ENCODE measurements at regions not wholly inside any gene's neighbourhood (a gene's known extent, or its start where the extent isn't known, plus 50 kb on each side); places are given as distances from the start of the nearest gene placed in this dataset.
"Not testable (repeated sequence)": the region's sequence is repeated elsewhere in the genome, so short reads cannot be mapped to it uniquely, and the experiment has no call there.

DNA sequence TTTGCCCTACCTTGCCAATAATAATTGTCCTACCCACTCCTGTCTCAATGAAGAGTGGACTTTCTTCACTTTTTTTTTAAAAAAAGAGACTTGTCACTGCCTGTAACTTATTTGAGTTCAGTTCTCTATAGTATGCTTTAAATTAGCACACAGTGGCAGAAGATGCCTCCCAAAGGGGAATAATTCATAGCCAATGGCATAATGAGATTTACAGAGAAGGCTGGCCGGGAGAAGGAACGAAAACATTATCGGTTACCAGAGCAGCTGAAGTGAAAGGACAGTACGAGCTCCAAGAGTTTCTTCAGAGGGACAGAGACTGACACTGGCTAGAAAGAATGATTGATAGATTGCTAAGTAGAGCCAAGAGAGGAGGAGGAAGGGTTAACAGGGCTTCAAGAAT, 356.3 kb downstream of the EMP1 start:
- no peak for DNase-seq
- TF ChIP-seq GATA1 (IDR thresholded peaks at IDR 0.05; ENCODE audit: low read depth, low read length) (no peak), POLR2A (IDR thresholded peaks at IDR 0.05; ENCODE audit: low read length) (no peak)

DNA sequence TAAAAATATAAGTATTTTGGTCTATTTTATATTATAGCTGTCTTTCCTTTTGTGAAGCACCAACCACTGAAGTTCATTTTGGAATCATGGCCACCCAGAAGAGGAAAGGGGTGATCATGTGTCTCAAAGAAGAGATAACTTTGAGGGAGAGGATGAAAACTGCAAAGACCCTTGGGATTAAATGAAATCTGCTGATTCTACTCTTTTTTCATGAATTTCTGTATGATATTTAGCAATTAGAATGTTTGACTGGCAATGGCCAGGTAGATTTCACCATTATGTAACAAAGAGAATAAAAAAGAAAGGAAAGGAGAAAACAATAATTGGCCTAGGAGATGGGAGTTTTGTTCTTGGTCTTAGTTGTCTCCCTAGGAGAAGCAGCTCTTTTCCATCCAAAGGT, 350.8 kb downstream of the EMP1 start:
- TF ChIP-seq GATA1 (IDR thresholded peaks at IDR 0.05; ENCODE audit: low read depth, low read length), result no peak
- no peak for TF ChIP-seq POLR2A (IDR thresholded peaks at IDR 0.05; ENCODE audit: low read length)

DNA sequence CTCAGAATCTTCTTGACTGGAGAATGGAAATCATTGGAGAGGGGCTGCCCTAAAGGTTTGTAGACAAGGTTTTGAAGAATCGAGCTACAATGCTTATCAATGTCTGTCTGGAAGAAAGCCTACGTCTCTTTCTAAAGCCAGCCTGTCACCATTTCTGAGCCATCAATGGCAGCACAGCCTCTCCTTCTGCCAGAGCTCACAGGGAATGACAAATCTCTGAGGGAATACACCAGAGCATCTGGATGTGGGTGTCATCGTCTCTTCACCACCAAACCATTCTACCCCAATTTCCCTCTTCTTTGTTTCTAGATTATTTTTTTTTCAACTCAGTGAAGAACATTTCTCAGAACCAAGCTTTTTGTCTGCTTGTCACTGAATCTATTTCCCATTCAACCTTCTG, 349.7 kb downstream of the EMP1 start:
- TF ChIP-seq POLR2A (IDR thresholded peaks at IDR 0.05; ENCODE audit: low read length) (no peak), GATA1 (IDR thresholded peaks at IDR 0.05; ENCODE audit: low read depth, low read length) (no peak)
- no peak for DNase-seq

More for the DNA sequence above, 350.8 kb downstream of the EMP1 start:
- no peak for DNase-seq

DNA sequence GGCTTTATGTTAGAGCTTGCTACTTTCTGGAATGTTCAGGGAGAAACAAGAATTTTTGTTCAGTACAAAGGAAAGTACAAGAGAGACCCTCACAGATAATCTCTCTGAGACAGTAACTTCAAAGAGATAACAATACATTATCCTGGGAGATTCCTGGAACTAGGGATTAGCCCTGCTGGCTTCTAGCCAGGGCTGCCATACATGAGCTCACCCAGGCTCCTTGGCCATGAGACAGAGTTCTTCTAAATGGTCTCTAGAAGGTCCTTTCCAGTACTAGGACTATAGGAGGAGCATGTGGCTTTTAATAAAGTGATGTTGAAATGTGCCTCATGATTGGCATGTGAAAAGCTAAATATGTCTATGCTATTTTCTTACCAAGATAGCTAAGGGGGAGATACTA, 342.5 kb downstream of the EMP1 start:
- DNase-seq, result no peak
- TF ChIP-seq POLR2A (IDR thresholded peaks at IDR 0.05; ENCODE audit: low read length), result no peak
- TF ChIP-seq GATA1 (IDR thresholded peaks at IDR 0.05; ENCODE audit: low read depth, low read length), result no peak

DNA sequence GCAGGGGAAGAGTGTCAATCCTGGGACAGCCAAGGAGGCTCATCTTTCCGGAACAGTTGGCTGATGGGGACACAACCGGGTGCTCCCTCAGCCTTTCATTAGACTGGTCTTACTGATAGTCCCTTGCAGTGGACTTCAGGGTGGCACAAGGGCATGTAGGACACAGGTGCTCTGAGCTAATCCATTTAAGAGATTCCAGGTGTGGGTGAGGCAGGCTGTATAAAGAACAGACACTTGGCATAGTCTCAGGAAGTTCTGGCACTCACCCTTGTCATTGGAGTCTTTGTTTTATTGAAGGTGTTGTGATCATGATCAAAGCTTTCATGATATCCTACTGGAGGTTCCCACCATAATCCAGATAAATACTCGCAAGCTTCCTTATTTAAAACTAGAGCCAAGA, 341.6 kb downstream of the EMP1 start:
- TF ChIP-seq GATA1 (IDR thresholded peaks at IDR 0.05; ENCODE audit: low read depth, low read length) (no peak), POLR2A (IDR thresholded peaks at IDR 0.05; ENCODE audit: low read length) (no peak)
- no peak for DNase-seq

DNA sequence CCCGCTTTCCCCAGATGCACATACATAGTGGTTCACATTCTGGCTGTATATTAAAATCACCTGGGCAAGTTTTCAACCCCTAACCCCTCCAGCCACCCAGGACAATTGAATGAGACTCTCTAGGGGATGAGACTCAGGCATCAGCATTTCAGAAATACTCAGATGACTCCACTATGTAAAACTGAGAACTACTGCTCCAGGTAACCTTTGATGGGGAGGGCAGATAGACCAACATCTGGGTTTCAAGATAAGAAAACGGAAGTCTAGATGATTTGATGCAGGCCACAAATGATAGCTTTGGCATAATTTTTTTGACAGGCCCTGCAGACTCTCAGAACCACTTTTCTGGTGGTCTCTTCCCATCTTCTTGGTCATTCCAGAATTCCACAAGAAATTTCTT, 341.1 kb downstream of the EMP1 start:
- no peak for DNase-seq
- TF ChIP-seq POLR2A (IDR thresholded peaks at IDR 0.05; ENCODE audit: low read length) (no peak), GATA1 (IDR thresholded peaks at IDR 0.05; ENCODE audit: low read depth, low read length) (no peak)

DNA sequence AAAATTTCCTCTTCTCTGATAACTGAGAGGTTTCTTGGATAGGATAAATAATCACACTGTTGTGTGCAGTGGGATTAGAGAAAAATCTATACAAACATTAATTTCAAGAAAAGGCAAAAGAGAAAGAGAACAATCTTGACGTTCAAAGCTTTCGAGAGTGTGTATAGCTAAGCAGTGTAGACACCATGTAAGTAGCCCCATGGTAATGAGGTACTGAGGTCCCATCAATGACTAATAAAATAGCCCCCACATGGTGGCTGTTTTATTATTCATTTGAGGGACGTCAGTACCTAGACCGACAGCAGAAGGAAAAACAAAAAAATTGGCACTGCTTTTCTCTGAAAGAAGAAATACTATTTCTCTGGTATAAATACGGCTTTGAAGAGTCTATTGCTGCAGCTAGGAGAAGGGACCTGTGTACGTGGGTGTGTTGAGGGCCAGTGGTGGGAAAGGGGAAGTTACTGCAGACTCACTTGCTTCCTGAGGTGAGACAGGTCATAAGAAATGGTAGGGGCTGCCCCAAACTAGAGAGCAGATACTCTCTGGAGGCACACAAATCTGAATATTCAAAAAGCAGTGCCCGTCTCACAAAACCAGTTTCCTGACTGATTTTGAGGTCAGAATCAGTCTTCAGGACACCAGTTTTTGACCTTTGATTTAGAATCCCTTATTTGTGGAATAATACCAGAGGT, 339.8 kb downstream of the EMP1 start:
- DNase-seq, result no peak
- no peak for TF ChIP-seq GATA1 (IDR thresholded peaks at IDR 0.05; ENCODE audit: low read depth, low read length)
- TF ChIP-seq POLR2A (IDR thresholded peaks at IDR 0.05; ENCODE audit: low read length), result no peak

DNA sequence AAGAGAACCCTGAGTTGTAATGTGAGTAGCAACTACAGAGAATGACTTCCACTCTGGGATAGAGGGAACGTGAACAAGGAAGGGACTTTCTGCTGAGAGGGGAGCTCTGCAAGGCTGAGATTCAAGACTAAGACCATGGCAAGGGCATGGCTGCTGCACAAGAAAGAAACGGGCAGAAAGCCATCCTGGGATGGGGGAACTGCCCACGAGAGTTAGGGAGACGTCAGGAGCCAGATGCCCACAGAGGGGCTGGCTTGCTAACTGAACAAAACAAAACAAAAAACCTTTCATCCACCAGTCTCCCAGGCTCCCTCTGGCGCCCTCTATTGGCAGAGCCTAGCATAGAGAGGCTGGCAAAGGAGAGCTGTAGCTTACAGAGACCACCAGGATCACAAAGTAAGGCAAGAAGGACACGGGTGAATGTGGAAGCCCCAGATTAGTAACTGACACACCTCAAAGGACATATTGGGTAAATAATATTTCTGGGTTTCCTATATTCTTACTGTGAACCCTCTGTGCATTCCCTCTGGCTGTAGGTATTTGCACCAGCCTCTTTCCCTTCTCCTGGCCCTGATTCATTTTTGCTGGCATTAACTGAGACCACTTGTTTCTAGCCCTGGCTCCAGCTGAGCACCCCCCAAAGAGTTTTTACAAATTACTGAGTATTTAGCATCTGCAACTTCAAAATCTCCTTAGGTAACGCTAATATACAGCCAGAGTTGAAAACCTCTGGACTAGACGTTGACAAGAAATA, 338.3 kb downstream of the EMP1 start:
- peak; percentile 27 to 55 for DNase-seq
- TF ChIP-seq POLR2A (IDR thresholded peaks at IDR 0.05; ENCODE audit: low read length) (no peak), GATA1 (IDR thresholded peaks at IDR 0.05; ENCODE audit: low read depth, low read length) (no peak)

DNA sequence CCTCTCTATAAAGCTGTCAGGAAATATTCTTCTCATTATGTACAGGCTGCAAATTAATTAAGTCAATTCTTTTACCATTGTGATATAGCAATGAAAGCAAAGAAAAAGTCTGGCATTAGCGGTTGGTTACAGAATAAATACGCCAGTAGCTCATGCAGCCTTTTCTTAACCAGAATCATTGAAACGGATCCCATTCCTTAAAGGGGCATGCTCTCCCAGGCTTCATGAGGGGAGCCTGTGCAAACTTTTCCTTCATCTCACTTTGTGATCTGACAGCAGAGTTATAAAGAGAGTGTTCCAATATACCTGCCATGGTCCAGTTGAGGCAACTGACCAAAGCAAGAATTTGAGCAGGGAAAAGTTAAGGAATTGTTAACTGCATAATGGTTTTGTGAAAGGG, 337.7 kb downstream of the EMP1 start:
- TF ChIP-seq POLR2A (IDR thresholded peaks at IDR 0.05; ENCODE audit: low read length), result no peak
- TF ChIP-seq GATA1 (IDR thresholded peaks at IDR 0.05; ENCODE audit: low read depth, low read length), result no peak
- DNase-seq, result no peak

DNA sequence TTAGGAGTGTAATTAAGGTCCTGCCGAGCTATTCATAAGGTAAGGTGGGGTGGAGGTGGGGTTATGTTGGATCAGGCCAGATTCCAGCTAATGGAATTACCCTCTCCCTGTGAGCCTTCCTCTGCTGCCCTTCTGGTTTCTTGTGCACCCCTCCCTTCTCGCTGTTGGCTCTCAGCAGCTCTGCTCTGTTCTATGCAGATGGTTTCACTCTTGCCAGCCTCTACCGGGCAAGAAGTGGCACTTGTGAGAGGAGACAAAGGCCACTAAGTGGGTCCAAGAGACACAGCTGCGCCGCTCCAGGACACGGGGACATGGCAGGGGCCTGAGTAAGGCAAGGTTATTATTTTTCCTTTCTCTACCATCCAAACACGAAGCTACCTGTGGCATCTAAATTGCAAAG, 334.4 kb downstream of the EMP1 start:
- no peak for TF ChIP-seq POLR2A (IDR thresholded peaks at IDR 0.05; ENCODE audit: low read length)
- TF ChIP-seq GATA1 (IDR thresholded peaks at IDR 0.05; ENCODE audit: low read depth, low read length), result no peak
- DNase-seq, result no peak

DNA sequence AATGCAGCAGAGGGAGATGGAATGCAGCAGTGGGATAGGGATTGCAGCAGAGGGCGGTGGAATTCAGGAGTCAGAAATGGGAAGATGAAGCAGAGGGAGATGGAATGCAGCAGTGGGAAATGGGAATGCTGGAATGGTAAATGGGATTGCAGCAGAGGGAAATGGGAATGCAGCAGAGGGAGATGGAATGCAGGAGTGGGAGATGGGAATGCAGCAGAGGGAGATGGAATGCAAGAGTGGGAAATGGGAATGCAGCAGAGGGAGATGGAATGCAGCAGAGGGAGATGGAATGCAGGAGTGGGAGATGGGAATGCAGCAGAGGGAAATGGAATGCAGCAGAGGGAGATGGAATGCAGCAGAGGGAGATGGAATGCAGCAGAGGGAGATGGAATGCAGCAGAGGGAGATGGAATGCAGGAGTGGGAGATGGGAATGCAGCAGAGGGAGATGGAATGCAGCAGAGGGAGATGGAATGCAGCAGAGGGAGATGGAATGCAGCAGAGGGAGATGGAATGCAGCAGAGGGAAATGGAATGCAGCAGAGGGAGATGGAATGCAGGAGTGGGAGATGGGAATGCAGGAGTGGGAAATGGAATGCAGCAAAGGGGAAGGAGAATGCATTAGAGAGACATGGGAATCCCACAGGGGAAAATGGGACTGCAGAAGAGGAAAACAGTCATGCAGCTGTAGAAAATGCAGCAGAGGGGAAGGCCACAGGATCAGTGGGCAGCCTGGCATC, 329.8 kb downstream of the EMP1 start:
- not testable (repeated sequence) for DNase-seq

DNA sequence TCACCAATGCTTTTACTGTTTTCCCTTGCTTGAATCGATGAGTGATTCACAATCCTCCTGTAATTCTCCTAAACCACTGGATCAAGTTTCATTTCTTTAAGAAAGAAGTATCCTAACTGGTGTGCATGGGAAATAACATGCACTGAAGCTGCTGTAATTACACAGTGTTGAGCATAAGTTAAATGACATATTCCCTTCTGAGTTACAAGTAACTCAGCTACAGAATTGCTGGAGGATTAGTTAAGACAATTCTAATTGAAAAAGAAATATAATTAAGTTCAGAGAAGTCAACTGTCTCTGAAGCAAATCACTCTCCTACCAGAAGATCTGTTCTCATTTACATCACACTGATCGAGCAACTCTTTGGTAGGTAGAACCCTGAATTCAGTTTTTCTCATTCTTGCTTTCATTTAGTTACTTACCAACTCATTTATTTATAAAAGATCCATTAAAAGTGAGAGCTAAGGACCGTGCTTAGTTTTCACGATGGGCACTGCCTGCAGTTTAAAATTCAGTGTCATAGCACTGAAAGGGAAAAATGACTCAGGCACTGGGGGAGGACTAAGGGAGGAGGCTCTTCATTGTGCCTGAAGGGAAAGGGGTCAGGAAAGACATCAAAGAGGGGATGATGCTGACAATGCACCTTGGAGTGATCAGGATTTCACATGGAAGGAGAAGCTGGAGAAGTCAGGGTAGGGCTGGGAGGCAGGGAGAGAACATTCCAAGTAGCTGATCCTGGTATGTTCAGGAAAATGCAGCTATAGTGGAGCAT, 327.2 kb downstream of the EMP1 start:
- DNase-seq, result no peak
- TF ChIP-seq POLR2A (IDR thresholded peaks at IDR 0.05; ENCODE audit: low read length) (no peak), GATA1 (IDR thresholded peaks at IDR 0.05; ENCODE audit: low read depth, low read length) (no peak)

DNA sequence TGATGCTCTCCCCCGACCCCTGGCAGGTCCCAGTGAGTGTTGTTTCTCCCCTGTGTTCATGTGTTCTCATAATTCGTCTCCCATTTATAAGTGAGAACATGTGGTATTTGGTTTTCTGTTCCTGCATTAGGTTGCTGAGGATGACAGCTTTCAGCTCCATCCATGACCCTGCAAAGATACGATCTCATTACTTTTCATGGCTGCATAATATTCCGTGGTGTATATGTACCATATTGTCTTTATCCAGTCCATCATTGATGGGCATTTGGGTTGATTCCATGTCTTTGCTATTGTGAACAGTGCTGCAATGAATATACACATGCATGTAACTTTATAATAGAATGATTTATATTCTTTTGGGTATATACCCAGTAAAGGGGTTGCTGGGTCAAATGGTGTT, 321.5 kb downstream of the EMP1 start:
- DNase-seq, result not testable (repeated sequence)

DNA sequence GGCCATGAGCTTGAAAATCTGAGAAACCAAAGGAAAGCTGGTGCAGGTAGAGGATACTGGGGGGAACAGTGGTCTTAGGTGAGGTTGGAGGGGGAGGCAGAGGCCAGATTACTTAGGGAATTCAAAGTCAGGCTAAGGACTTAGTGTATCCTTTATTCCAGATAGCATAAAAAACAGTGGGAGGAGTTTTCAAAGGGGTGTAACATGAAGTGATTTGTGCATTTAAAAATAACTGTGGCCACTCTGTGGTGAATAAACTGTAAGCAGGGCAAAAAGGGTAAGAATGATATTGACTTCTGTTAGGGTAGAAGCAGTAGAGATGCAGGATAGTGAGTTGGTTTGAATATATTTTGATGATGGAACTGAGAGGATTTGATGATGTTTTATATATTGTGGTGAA, 313.2 kb downstream of the EMP1 start:
- no peak for DNase-seq
- no peak for TF ChIP-seq GATA1 (IDR thresholded peaks at IDR 0.05; ENCODE audit: low read depth, low read length)
- no peak for TF ChIP-seq POLR2A (IDR thresholded peaks at IDR 0.05; ENCODE audit: low read length)

Data from erythroblast (primary cell).